Right renal cortex interstitium (tissue), 3 donors: ENCODE measurements at regions not wholly inside any gene's neighbourhood (a gene's known extent, or its start where the extent isn't known, plus 50 kb on each side); places are given as distances from the start of the nearest gene placed in this dataset.
"Not testable (repeated sequence)": the region's sequence is repeated elsewhere in the genome, so short reads cannot be mapped to it uniquely, and the experiment has no call there.

Experiments used
- DNase-seq, 3 donors: peaks; one replicate each; pipeline ENCODE4 v3.0.0-alpha.2; 2013; ENCODE audit warnings: low read depth in 3 of 3, low spot score in 2 of 3

DNA sequence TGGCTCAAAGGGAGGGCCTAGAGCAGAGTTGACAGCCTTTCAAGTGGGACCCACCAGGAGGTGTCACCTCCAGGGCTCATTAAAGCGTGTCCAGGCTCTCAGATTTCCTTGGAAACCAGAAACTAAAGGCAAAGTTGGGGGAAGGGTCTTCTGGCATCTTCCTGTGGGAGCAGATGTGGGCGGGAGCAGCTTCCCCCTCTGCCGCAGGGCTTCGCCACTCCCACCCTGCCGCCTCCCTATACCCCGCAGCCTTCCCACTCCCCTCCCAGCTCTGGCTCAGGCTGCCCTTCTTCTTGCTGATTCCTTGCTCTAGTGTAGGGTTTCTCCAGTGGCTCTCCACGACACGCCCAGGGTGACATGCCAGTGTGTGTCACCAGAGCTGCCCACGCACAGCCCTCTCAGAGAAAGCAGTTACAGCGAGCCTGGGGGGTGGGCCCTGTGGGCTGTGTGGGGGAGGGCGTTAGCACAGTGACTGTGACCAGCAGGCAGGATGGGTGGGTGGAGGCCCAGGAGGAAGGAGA lies 91.6 kb upstream of the LRPAP1 start:
- DNase-seq: not testable (repeated sequence)

DNA sequence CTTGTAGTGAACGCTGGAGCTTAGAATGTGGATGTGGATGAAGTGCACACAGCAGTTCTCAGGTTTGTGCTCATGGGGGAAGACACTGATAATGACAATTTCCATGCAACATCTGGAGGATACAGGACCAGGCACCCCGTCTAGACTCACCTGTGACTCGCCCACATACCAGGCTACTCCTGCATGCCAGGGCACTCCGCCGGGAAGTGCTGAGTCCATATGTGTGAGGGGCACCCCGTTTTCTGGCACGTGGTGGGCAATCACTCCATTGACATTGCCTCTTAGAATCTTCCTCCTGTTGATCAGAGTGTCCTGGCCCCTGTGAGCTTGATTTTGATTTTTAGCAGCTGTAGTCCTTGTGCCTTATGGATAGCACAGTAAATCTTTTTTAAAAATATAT lies 90.9 kb upstream of the LRPAP1 start:
- DNase-seq: no peak

DNA sequence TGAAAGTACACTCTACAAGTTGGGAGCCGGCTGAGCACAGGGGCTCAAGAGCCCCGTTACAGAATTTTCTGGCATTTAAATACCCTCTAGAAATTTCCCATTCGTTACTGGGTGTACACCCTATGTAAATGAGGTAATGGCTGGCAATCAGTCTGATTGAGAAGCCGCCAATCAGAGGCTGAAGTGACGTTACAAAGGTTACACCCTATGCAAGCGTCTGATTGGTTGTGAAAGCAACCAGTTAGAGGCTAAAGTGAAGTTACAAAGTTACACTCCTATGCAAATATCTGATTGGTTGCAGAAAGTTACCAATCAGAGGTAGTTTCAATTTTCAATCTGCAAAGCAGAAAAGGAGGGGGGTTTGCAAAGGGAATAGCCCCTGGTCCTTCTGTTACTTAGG lies 88.1 kb upstream of the LRPAP1 start:
- DNase-seq: not testable (repeated sequence)

DNA sequence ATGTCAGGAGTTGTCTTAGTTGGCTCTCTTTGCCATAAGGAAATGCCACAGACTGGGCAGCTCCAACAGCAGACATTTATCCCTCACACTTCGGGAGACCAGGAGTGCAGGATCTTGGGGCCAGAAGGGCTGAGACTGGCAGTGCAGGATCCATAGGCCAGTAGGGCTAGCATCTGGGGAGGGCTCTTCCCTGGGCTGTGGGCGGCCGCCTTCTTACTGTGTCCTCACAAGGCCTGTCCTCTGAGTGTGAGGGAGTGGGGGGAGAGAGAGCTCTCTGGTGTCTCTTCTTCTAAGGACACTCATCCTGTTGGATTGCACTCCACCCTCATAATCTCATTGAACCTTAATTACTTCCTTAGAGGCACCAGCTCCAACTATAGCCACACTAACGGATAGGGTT lies 87.5 kb upstream of the LRPAP1 start:
- not testable (repeated sequence) for DNase-seq

DNA sequence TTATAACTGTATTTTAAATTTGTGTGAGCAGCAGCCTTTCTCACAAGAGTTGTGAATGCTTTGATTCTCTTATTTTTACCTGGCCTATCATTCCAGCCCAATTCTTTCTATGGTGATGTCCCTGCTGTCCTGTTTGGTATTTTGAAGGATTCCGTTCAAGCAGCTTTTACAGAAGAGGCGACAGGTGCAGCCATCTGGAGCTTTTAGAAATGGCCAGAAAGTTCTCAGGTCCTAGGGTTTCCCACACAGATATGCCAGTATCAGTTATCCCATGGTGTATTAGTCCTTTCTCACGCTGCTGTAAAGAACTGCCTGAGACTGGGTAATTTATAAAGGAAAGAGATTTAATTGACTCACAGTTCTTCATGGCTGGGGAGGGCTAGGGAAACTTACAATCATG lies 86.1 kb upstream of the LRPAP1 start:
- DNase-seq: not testable (repeated sequence)

DNA sequence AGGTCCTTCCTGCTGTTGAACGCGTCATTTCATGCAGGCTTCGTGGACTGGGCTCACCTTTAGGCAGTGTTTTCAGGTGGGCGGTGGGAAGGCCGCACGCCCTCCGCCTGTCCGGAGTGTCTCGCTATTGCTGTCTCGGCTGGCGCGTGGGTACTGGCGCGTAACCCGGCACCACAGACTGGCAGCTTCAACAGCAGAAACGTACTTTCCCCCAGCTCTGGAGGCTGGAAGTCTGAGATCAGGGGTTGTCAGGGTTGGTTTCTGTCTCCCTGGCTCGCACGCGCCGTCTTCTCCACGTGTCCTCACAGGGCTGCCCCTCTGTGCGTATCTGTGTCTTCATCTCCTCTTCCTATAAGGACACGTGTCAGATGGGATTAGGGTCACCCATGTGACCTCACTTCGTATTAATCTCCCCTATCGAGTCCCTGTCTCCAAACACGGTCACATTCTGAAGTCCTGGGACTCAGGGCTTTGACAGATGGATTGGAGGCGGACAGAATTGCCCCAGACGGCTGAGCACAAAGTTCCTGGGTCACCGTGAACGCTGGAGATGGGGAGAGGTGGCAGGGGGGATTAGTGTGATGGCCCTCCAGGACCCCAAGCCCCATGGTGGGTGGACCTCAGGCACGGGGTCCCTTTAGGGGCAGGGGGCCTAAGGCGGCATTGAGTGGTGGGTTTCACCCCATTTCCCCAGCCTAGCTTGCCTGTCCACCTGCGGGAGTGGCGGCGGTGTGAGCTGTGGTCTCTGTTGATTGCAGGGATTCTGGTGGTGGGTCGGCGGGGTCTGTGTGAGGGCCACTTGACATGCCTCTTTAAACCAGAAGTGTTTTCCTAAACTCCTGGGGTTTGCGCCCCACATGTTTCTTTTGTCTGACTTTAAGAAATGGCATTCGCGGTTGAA lies 83.4 kb upstream of the LRPAP1 start:
- no peak for DNase-seq

DNA sequence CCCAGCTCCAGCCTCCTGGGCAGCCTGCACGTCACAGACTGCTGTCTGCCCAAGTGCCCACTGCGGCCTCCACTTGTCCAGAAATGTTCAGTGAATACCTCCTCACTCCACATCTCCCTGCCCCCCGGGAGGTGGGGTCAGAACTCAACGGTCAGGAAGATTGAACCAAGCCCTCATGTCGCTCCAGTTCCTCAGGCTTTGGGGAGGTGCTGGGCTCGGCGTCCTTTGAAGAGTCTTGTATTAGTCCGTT lies 82.4 kb upstream of the LRPAP1 start:
- no peak for DNase-seq

DNA sequence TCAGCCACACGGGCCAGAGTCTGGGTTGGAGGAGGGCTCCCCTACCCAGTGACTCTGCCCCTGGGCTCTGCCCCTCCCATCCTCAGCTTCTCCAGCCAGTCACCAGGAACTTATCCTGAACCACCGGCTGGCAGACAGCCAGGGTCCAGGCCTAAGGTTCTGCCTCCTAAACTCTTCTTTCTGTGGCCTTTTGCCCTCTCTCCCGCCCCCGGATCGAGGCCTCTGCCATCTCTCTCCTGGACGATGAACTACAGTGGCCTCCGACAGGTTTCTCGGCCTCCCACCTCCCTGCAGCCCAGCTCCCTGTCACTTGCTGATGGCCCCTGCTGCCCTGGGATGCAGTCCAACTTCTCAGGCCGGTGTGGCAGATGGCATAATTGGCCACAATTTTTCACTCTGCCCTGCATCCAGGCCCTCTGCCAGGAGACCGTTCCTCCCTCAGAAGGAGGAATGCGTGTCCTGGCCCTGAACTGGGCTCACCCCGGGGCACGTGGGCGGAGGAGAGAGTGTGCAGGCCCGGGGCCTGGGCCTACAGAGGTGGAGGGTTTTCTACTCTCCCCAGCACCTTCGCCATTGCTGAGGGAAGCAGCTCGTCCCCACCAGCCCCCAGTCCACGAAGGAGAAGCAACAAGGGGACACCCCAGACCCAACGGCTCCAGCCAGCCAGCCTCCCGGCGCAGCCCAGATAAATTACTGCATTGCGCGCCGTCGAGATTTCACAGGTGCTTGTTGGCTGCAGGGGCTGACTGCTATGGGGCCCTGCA lies 81.9 kb upstream of the LRPAP1 start:
- no peak for DNase-seq

DNA sequence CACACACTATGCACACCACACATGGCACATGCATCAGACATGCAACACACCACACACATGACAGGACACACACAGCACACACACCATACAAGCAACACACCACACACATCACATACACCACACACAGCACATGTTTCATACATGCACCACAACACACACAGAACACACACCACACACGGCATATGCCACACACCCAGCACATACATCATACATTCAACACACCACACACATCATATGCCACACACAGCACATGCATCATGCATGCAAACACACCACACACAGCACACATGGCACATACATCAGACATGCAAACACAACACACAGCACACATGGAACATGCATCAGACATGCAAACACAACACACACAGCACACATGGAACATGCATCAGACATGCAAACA lies 80.7 kb upstream of the LRPAP1 start:
- no peak for DNase-seq

DNA sequence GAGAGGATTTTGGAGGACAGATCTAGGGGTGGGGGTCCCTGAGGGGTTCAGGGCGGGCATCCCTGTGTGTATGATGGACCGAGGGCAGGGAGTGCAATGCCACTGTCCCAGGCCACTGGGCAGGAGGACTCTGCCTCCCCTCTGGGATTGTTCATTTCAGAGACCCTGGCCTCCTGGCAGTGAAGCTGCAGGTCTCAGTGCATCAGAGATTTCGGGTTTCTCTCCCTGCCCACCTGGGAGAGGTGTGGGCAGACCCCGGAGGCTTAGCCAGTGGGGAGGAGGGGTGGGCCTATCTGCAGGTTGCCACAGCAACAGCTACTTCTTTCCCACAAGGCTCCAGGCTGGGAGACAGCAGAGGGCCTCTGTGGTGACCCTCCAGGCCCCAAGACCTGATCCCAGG lies 80.1 kb upstream of the LRPAP1 start:
- DNase-seq: no peak

DNA sequence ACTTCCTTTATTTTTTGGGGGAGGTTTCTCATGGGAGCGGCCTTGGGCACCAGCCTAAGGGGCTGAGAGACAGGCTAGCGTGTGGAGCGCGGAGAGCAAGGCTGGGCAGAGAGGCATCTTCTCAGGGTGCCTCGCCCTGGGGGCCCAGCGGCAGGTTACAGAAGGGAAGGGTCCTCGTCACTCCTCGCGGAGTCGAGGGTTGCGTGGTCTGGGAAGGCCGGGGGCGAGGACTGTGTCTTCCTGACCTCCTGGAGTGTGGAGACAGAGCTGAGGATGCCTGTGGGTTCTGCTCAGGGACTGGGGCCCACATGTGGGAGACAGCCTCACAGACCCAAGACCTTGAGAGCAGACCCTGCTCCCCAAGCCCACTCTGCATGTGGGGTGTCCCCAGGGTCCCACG lies 79.6 kb upstream of the LRPAP1 start:
- DNase-seq: no peak

DNA sequence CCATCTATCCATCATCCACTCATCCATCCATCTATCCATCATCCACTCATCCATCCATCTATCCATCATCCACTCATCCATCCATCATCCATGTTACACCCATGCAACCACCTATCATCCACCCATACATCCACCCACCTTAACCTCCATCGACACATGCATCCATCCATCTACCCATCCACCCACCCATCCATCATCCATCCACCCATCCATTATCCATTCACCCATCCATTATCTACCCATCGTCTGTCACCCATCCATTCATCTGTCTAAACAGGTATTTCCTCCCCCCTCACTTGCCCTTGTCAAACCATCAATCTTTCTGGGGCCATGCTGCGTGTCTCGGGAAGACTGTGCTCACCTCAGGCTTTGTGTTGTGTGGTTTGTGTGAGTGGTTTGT lies 78.6 kb upstream of the LRPAP1 start:
- DNase-seq: not testable (repeated sequence)

DNA sequence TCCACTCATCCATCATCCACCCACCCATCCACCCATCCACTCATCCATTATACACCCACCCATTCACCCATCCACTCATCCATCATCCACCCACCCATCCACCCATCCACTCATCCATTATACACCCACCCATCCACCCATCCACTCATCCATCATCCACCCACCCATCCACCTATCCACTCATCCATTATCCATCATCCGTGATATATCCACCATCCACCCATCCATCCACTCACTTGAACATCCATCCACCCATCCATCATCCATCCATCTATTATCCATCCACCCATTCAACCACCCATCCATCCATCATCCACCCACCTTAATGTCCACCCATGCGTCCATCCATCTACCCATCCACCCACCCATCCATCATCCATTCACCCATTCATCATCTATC lies 77.7 kb upstream of the LRPAP1 start:
- not testable (repeated sequence) for DNase-seq

DNA sequence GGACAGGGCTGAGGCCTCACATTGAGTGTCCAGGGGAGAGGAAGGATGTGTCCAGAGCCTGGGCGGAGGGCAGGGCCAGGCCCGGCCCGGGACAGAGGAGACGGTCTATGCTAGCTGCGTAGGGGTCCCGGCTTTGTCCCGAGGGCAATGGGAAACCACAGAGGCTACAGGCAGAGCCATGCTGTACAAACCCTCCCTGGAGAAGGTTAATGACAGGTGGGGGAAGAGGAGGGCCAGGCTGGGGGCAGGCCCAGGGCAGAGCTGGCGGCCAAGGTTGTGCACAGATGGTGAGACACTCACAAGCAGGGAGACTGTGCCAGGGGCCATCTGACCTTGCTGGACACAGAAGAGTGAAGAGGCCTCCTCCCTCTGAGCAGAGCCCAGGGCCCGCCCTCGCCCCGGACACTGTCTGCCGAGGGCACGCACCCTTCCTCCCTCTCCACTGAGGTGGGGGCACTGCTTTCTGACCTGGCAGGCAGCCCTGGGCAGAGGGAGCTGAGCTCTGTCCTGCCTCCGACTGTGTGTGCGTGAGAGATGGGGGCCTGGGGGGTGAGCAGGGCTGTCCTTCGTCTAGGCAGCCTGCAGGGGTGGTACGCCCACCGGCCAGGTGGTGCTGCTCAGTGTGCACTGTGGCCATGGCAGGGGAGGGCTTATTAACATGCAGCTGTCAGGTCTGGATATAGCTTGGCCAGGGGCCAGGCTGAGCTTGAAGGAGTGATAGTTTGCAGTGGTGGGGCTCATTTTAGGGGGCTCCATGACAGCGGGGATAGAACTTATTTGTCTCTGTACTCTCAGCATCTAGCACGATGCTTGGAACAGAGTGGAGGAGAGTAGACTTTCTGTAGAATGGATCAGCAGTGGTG lies 75.7 kb upstream of the LRPAP1 start:
- DNase-seq: no peak

DNA sequence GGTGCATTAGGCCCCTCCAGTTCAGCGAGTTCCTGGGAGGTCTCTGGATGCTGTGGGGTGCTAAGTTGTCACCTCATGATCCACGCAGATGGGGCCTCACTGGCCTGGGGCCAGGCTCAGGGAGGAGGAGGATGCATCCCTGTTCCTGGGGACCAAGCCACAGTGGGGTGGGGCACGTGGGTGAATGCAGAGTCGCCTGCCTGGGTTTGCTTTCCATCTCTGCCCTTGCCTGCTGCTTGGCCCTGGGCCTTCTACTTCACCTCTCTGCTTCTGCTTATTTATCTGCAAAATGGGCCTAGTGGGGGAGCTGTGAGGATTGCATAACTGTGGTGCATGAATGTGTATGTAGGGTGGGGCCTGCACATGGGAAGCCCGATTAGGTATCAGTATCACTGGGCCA lies 74.6 kb upstream of the LRPAP1 start:
- DNase-seq: not testable (repeated sequence)

DNA sequence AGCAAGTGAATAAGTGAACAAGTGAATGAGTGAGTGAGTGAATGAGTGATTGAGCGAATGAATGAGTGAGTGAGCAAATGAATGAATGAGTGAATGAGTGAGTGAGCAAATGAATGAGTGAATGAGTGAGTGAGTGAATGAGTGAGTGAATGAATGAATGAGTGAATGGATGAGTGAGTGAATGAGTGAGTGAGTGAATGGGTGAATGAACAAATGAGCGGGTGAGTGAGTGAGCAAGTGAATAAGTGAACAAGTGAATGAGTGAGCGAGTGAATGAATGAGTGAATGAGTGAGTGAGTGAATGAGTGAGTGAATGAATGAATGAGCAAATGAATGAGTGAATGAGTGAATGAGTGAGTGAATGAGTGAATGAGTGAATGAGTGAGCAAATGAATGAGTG lies 74.0 kb upstream of the LRPAP1 start:
- not testable (repeated sequence) for DNase-seq

DNA sequence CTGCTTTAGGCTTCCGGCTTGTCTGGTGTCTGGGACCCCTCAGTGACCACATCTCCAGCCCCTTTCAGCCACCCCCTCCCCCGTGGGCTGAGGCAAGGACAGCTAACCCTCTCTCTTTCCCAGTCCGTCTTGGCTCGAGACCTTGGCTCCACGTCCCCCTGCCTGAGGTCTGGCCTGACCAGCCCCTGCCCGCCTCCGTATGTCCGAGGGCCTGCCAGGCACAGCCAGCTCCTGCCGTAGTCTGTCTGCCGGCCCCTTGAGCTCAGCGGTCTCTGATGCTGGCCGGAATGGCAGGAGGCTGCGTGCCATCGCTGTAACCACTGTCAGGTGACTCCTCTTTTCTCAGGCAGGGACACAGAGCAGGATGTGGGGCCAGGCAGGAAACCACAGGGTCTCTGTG lies 73.3 kb upstream of the LRPAP1 start:
- no peak for DNase-seq

DNA sequence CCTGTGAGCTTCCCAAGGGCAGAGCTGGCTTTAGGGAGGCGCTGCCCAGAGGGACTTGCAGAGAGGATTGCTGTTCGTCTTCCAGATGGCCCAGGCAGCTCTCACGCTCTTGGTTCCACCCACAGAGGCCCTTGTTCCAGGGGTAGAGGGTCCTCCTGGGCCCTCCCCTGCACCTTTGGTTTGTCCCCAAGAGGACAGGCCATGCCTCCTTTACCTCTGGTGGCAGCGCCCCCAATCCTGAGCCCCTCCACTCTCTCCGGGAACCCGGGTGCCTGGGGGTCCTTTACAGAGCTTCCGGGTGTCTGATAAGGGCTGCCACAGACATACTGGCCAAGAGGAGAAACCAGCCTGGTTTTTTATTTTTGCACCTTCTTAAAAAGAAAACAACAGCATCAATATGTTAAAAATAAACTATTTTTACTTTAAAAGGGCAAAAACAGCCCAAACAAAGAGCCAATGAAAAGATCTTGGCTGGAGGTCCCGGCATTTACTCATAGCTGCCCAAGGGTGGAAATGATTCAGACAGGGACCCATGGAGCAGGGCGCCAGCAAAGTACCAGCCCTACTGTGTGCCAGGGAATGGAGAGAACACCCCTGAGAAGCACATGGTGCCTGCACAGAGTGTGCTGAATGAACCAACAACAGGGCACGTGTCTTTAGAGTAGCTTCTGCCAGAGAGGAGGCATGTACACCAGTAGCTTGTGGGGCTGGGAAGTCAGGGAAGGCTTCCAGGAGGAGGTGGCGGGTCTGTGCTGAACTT lies 70.8 kb upstream of the LRPAP1 start:
- not testable (repeated sequence) for DNase-seq

DNA sequence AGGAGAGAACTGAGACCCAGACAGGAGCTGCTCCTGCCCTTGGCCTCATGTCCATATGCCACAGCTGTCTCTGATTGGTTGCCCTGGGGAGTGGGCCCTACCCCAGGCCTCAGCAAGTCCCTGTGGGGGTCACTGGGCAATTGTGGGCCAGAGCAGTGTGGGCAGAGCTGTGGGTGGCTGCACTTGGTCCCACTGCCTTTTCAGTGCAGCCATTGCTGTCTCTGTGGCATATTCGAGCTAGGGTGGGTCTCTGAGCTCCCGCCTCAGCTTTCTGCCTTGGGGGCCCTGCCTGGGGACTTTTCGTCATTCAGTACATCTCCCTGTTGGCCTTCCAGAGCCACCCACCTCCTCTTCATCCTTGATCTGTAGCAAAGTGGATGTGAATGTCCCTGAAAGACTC lies 69.8 kb upstream of the LRPAP1 start:
- no peak for DNase-seq

DNA sequence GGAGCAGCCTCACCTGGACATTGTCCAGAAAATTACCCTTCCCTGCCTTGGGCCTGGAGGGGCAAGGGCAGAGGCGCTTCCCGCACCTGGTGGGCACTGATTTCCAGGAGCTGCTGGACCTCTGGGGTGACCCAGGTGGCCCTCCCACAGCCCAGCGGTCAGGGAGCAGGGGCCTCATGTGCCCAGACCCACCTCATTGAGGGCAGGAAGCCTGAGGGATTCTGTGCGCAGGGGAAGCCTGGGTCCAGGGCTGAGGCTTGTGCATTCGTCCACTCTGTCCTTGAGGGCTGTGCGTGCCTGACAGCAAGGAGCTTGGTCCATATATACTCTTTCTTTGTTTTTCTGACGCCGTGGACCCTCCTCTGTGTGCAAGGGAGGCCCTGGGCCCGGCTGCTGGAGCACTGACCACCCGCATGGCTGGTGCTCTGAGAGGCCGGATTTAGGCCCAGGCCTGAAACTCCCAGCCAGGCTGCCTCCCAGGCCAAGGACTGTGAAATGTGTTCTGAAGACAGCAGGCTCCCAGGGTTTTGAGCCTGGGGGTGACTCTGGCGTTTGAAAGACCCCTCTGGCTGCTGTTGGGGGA lies 69.0 kb upstream of the LRPAP1 start:
- DNase-seq: not testable (repeated sequence)
